SK-N-SH (cell line): ENCODE measurements at regions not wholly inside any gene's neighbourhood (a gene's known extent, or its start where the extent isn't known, plus 50 kb on each side); places are given as distances from the start of the nearest gene placed in this dataset.

ENCODE experiments used
- RFX5 ChIP-seq: IDR thresholded peaks from 2 replicates; pipeline ENCODE4 v1.6.1; 2012; ENCODE audit warnings: mild to moderate bottlenecking, improper control_type of control experiment, low read length
- TF ChIP-seq, protein P1 (sequence below): IDR thresholded peaks from 2 replicates; pipeline ENCODE4 v1.6.1; 2012; ENCODE audit warnings: mild to moderate bottlenecking, low read depth, low read length, moderate library complexity
- TF ChIP-seq, protein P2 (sequence below): fragments of 200-600 bp; sonication (generic); IDR thresholded peaks from 2 replicates; pipeline ENCODE4 v1.6.1; 2017; ENCODE audit warnings: antibody characterized with exemption, mild to moderate bottlenecking, moderate library complexity

DNA sequence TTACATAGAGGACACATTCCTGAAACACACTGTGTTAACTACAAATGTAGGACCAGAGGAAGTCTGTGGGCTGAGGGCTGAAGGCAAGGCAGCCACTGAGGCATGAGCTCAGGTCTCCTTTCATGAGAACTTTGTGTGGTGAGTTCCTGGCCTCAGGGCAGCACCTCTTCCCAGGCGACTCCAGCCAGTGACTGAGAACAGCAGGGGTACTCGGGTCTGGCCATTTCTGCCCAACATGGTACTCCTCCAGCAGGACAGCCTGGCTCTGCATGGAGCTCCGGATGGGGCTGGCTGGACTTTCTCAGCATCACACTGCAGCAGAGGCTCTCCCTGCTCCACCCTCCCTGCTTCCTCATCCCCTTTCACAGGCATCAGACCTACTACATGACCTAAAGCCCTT, 125.5 kb upstream of the SPATS2L start:
- TF ChIP-seq, protein P1, sequence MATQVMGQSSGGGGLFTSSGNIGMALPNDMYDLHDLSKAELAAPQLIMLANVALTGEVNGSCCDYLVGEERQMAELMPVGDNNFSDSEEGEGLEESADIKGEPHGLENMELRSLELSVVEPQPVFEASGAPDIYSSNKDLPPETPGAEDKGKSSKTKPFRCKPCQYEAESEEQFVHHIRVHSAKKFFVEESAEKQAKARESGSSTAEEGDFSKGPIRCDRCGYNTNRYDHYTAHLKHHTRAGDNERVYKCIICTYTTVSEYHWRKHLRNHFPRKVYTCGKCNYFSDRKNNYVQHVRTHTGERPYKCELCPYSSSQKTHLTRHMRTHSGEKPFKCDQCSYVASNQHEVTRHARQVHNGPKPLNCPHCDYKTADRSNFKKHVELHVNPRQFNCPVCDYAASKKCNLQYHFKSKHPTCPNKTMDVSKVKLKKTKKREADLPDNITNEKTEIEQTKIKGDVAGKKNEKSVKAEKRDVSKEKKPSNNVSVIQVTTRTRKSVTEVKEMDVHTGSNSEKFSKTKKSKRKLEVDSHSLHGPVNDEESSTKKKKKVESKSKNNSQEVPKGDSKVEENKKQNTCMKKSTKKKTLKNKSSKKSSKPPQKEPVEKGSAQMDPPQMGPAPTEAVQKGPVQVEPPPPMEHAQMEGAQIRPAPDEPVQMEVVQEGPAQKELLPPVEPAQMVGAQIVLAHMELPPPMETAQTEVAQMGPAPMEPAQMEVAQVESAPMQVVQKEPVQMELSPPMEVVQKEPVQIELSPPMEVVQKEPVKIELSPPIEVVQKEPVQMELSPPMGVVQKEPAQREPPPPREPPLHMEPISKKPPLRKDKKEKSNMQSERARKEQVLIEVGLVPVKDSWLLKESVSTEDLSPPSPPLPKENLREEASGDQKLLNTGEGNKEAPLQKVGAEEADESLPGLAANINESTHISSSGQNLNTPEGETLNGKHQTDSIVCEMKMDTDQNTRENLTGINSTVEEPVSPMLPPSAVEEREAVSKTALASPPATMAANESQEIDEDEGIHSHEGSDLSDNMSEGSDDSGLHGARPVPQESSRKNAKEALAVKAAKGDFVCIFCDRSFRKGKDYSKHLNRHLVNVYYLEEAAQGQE: no peak
- TF ChIP-seq, protein P2, sequence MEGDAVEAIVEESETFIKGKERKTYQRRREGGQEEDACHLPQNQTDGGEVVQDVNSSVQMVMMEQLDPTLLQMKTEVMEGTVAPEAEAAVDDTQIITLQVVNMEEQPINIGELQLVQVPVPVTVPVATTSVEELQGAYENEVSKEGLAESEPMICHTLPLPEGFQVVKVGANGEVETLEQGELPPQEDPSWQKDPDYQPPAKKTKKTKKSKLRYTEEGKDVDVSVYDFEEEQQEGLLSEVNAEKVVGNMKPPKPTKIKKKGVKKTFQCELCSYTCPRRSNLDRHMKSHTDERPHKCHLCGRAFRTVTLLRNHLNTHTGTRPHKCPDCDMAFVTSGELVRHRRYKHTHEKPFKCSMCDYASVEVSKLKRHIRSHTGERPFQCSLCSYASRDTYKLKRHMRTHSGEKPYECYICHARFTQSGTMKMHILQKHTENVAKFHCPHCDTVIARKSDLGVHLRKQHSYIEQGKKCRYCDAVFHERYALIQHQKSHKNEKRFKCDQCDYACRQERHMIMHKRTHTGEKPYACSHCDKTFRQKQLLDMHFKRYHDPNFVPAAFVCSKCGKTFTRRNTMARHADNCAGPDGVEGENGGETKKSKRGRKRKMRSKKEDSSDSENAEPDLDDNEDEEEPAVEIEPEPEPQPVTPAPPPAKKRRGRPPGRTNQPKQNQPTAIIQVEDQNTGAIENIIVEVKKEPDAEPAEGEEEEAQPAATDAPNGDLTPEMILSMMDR: no peak
- TF ChIP-seq RFX5: no peak
